HCT116 (cell line): ENCODE measurements at regions not wholly inside any gene's neighbourhood (a gene's known extent, or its start where the extent isn't known, plus 50 kb on each side); places are given as distances from the start of the nearest gene placed in this dataset.

Experiments
- ATAC-seq: fragments of 200-7000 bp; cut with Tn5 transposase; 2 replicates; pipeline ENCODE4 v1.9.1; 2020; ENCODE audit warnings: mild to moderate bottlenecking, moderate library complexity
- BruUV-seq: library from RNA; stranded (reverse); fragments of 400-500 nt; replicated peaks from 2 replicates; lab custom pipeline; 2021; lab: Mats Ljungman, UMichigan
- CTCF ChIA-PET: fragments of 300-600 bp; sonication (Branson Sonifier 250); formaldehyde crosslinking; loops from one replicate; lab custom pipeline; 2021; ENCODE audit warnings: antibody characterized with exemption; lab: Charles Lee
- POLR2A ChIA-PET: fragments of 300-600, 350-600 bp; sonication (Branson Sonifier 250); formaldehyde crosslinking; loops from one replicate; lab custom pipeline; 2021; ENCODE audit warnings: antibody characterized with exemption; lab: Charles Lee
- RAD21 ChIA-PET, 2 experiments: fragments of 300-600 bp; sonication (Branson Sonifier 250); formaldehyde crosslinking; loops; one replicate each; lab custom pipeline; 2023; ENCODE audit warnings: low total read pairs in 2 of 2; ENCODE audit not compliant: uncharacterized antibody in 2 of 2, unreplicated experiment in 2 of 2, low non-redundant PET in 1 of 2; lab: Charles Lee
- DNase-seq: peaks from one replicate; pipeline ENCODE4 v3.0.0-alpha.2; 2010; ENCODE audit warnings: low read depth, low spot score
- H2AFZ ChIP-seq: fragments of 200-600 bp; shearing (Covaris generic), sonication (generic); 2 replicates; pipeline ENCODE4 v1.6.1; 2017; ENCODE audit warnings: low read depth, mixed run types, mixed read lengths, antibody characterized with exemption, low read length; ENCODE audit not compliant: poor library complexity, severe bottlenecking
- H3K27ac ChIP-seq: 2 replicates; pipeline ENCODE4 v1.5.1; 2012; ENCODE audit warnings: low read depth, low read length
- H3K27me3 ChIP-seq: fragments of 200-600 bp; sonication (generic); 2 replicates; pipeline ENCODE4 v1.6.1; 2016; ENCODE audit warnings: mixed run types, low read length, mixed read lengths; ENCODE audit not compliant: insufficient read depth
- H3K36me3 ChIP-seq, 2 experiments: fragments of 200-500 bp in 1 of 2; fragments of 200-600 bp in 1 of 2; sonication (Bioruptor generic) in 1 of 2; sonication (generic) in 1 of 2; 2 replicates each; pipeline versions ENCODE4 v1.5.1 to v1.6.1; 2014 to 2016; ENCODE audit warnings: low read length in 2 of 2, inconsistent platforms in 1 of 2, mixed read lengths in 1 of 2, mixed run types in 1 of 2; ENCODE audit not compliant: insufficient read depth in 2 of 2, control insufficient read depth in 1 of 2
- H3K4me1 ChIP-seq, 2 experiments: fragments of 200-600 bp in 1 of 2; sonication (generic) in 1 of 2; 2 replicates each; pipeline versions ENCODE4 v1.5.1 to v1.6.1; 2012 to 2017; ENCODE audit warnings: low read length in 2 of 2, inconsistent platforms in 1 of 2, mild to moderate bottlenecking in 1 of 2, mixed read lengths in 1 of 2, mixed run types in 1 of 2, moderate library complexity in 1 of 2; ENCODE audit not compliant: insufficient read depth in 2 of 2, control insufficient read depth in 1 of 2
- H3K4me2 ChIP-seq: fragments of 200-600 bp; sonication (generic); 2 replicates; pipeline ENCODE4 v1.6.1; 2017; ENCODE audit warnings: mixed run types, low read length, mixed read lengths
- H3K4me3 ChIP-seq, 2 experiments: fragments of 200-600 bp in 1 of 2; sonication (generic) in 1 of 2; replicated peaks in 1 of 2; 2 replicates each; pipeline ENCODE4 v1.5.1; 2011 to 2016; ENCODE audit warnings: low read length in 2 of 2, control low read depth in 1 of 2, low read depth in 1 of 2, mild to moderate bottlenecking in 1 of 2, mixed read lengths in 1 of 2, mixed run types in 1 of 2
- H3K79me2 ChIP-seq: fragments of 200-600 bp; sonication (generic); 2 replicates; pipeline ENCODE4 v1.6.1; 2017; ENCODE audit warnings: mild to moderate bottlenecking, mixed run types, low read length, moderate library complexity, mixed read lengths; ENCODE audit not compliant: insufficient read depth
- H3K9ac ChIP-seq: fragments of 200-600 bp; sonication (generic); 2 replicates; pipeline ENCODE4 v1.6.1; 2016; ENCODE audit warnings: low read length, mixed read lengths
- H3K9me2 ChIP-seq: fragments of 200-600 bp; sonication (generic), shearing (Covaris generic); 2 replicates; pipeline ENCODE4 v1.6.1; 2017; ENCODE audit warnings: mixed run types, mild to moderate bottlenecking, moderate library complexity; ENCODE audit not compliant: insufficient read depth
- H3K9me3 ChIP-seq, 2 experiments: fragments of 200-500 bp in 1 of 2; fragments of 200-600 bp in 1 of 2; sonication (Bioruptor generic) in 1 of 2; sonication (generic) in 1 of 2; 2 replicates each; pipeline ENCODE4 v1.6.1; 2014 to 2017; ENCODE audit warnings: low read length in 2 of 2, mixed read lengths in 2 of 2, inconsistent platforms in 1 of 2, low read depth in 1 of 2, mild to moderate bottlenecking in 1 of 2, mixed run types in 1 of 2, moderate library complexity in 1 of 2; ENCODE audit not compliant: control insufficient read depth in 1 of 2, insufficient read depth in 1 of 2
- H4K20me1 ChIP-seq: fragments of 200-600 bp; sonication (generic), shearing (Covaris generic); 2 replicates; pipeline ENCODE4 v1.6.1; 2017; ENCODE audit warnings: mixed run types, mild to moderate bottlenecking, moderate library complexity; ENCODE audit not compliant: insufficient read depth
- CEBPB ChIP-seq: IDR thresholded peaks from 2 replicates; pipeline ENCODE4 v1.6.1; 2012; ENCODE audit warnings: low read depth
- CTCF ChIP-seq, 3 experiments: fragments of 200-600 bp in 1 of 3; sonication (generic) in 1 of 3; IDR thresholded peaks in 2 of 3; conservative IDR thresholded peaks in 1 of 3; 2 replicates each; pipeline ENCODE4 v1.5.1; 2012 to 2017; ENCODE audit warnings: low read depth in 2 of 3, low read length in 2 of 3, antibody characterized with exemption in 1 of 3, borderline replicate concordance in 1 of 3, control low read depth in 1 of 3, mild to moderate bottlenecking in 1 of 3, mixed read lengths in 1 of 3, mixed run types in 1 of 3, moderate library complexity in 1 of 3; ENCODE audit not compliant: insufficient read depth in 1 of 3
- ELF1 ChIP-seq: IDR thresholded peaks from 2 replicates; pipeline ENCODE4 v1.6.1; 2012; ENCODE audit warnings: low read depth, borderline replicate concordance
- MAX ChIP-seq: IDR thresholded peaks from 2 replicates; pipeline ENCODE4 v1.6.1; 2012
- POLR2A ChIP-seq: IDR thresholded peaks from 2 replicates; pipeline ENCODE4 v1.7.0; 2011; ENCODE audit warnings: borderline replicate concordance; ENCODE audit not compliant: insufficient read depth, insufficient read length; ENCODE audit errors: extremely low read depth
- RAD21 ChIP-seq: IDR thresholded peaks from 2 replicates; pipeline ENCODE4 v1.6.1; 2012; ENCODE audit warnings: low read depth, mild to moderate bottlenecking
- REST ChIP-seq: IDR thresholded peaks from 2 replicates; pipeline ENCODE4 v1.6.1; 2012; ENCODE audit warnings: low read depth
- SIN3A ChIP-seq: IDR thresholded peaks from 2 replicates; pipeline ENCODE4 v1.6.1; 2012; ENCODE audit warnings: low read depth
- SP1 ChIP-seq: IDR thresholded peaks from 2 replicates; pipeline ENCODE4 v1.6.1; 2012; ENCODE audit warnings: low read depth
- SRF ChIP-seq: IDR thresholded peaks from 2 replicates; pipeline ENCODE4 v1.6.1; 2012; ENCODE audit warnings: low read depth
- YY1 ChIP-seq: IDR thresholded peaks from 2 replicates; pipeline ENCODE4 v1.6.1; 2011; ENCODE audit warnings: low read length, low read depth, moderate library complexity, mild to moderate bottlenecking; ENCODE audit not compliant: insufficient replicate concordance; ENCODE audit errors: extremely low read depth
- ZNF274 ChIP-seq: fragments of 200-500 bp; sonication (Bioruptor generic); IDR thresholded peaks from 2 replicates; pipeline ENCODE4 v1.6.1; 2014; ENCODE audit warnings: mild to moderate bottlenecking, low read depth, low read length, inconsistent platforms
- intact Hi-C: fragments of 100-400 bp; cut with micrococcal nuclease; formaldehyde crosslinking; loops from 2 replicates; pipeline ENCODE4 v1.10.0; 2022
- TF ChIP-seq, protein P1 (sequence below): IDR thresholded peaks from 2 replicates; pipeline ENCODE4 v1.6.1; 2011; ENCODE audit warnings: mild to moderate bottlenecking, low read length, moderate library complexity; ENCODE audit not compliant: insufficient replicate concordance; ENCODE audit errors: extremely low read depth
- TF ChIP-seq, protein P2 (sequence below): IDR thresholded peaks from 2 replicates; pipeline ENCODE4 v1.6.1; 2012

- DNase-seq (no peak), ATAC-seq (no peak)
- ChIA-PET RAD21 (no interaction called here), POLR2A (no interaction called here), CTCF (no interaction called here)
- intact Hi-C loops: no loop called here
- Histone ChIP-seq H3K4me3 (no peak overlapping the region), H3K27me3 (no peaks in the 10 kb centered on the region), H3K9ac (no peak overlapping the region), H3K9me2 (no peaks in the 10 kb centered on the region), H3K4me2 (no peak overlapping the region), H3K27ac (no peak overlapping the region), H3K36me3 (no peaks in the 10 kb centered on the region), H3K9me3 (no peaks in the 10 kb centered on the region), H3K4me1 (no peaks in the 10 kb centered on the region), H4K20me1 (no peaks in the 10 kb centered on the region)
- no TSS peak for BruUV-seq
- TF ChIP-seq, protein P1, sequence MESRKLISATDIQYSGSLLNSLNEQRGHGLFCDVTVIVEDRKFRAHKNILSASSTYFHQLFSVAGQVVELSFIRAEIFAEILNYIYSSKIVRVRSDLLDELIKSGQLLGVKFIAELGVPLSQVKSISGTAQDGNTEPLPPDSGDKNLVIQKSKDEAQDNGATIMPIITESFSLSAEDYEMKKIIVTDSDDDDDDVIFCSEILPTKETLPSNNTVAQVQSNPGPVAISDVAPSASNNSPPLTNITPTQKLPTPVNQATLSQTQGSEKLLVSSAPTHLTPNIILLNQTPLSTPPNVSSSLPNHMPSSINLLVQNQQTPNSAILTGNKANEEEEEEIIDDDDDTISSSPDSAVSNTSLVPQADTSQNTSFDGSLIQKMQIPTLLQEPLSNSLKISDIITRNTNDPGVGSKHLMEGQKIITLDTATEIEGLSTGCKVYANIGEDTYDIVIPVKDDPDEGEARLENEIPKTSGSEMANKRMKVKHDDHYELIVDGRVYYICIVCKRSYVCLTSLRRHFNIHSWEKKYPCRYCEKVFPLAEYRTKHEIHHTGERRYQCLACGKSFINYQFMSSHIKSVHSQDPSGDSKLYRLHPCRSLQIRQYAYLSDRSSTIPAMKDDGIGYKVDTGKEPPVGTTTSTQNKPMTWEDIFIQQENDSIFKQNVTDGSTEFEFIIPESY: no peak
- TF ChIP-seq ZNF274: no peak
- TF ChIP-seq SIN3A: no peak
- TF ChIP-seq MAX: no peak
- TF ChIP-seq SRF: no peak
- TF ChIP-seq, protein P2, sequence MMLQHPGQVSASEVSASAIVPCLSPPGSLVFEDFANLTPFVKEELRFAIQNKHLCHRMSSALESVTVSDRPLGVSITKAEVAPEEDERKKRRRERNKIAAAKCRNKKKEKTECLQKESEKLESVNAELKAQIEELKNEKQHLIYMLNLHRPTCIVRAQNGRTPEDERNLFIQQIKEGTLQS: no peak
- TF ChIP-seq REST: no peak
- TF ChIP-seq RAD21: no peak
- no peak for TF ChIP-seq CEBPB
- no peak for TF ChIP-seq ELF1
- no peak for TF ChIP-seq CTCF (IDR thresholded peaks at IDR 0.05 in 2 of 3, conservative IDR thresholded peaks at IDR 0.05 in 1 of 3; ENCODE audit: borderline replicate concordance in 1 of 3, insufficient read depth in 1 of 3, low read depth in 2 of 3, low read length in 2 of 3)
- no peak for TF ChIP-seq YY1
- no peak for TF ChIP-seq POLR2A
- TF ChIP-seq SP1: no peak
- TF ChIP-seq, all 23 proteins: peak for 0
- H2AFZ ChIP-seq: no peak overlapping the region
- no peaks in the 10 kb centered on the region for H3K79me2 ChIP-seq
These were observed 1261.6 kb upstream of the TMEM132C start for GRCh38 chr12:127005406-127005805.
